ENCODE measurements at regions not wholly inside any gene's neighbourhood (a gene's known extent, or its start where the extent isn't known, plus 50 kb on each side); places are given as distances from the start of the nearest gene placed in this dataset.
"Not testable (repeated sequence)": the region's sequence is repeated elsewhere in the genome, so short reads cannot be mapped to it uniquely, and the experiment has no call there.

DNA sequence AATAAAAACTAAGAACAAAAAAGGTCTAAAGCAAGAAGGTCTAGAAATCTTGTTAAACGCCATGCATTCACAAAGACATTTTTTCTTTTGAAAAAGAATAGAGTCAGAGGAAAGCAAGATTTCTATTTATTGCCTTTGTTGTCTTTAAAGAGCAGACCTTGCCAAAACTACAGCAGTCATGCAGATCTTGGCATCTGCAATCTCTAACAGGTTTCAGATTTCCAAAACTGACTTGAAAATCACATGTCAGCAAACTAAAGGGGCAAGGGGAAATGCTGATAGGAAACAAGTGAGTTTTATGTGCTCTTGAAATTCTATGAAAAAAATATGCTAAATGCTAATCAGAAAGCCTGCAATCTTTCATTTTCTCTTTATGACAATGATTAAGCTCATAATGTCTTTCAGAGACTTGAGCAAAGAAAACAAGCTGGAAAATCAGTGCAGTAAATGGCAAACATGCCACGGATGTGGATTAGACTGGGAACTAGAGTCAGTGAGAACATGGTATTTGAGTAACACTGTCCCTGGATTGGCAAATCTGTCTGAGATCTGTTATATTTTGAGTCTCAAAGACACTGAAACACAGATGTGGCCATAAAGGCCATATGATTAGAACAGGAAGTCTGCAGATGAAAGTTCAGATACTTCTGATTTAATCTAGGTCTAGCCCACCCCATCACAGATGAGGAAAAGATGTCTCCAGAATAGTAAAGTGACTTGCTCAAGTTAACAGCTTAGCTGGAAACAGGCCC, 361.4 kb upstream of the RPS23 start:
- no peak for DNase-seq

DNA sequence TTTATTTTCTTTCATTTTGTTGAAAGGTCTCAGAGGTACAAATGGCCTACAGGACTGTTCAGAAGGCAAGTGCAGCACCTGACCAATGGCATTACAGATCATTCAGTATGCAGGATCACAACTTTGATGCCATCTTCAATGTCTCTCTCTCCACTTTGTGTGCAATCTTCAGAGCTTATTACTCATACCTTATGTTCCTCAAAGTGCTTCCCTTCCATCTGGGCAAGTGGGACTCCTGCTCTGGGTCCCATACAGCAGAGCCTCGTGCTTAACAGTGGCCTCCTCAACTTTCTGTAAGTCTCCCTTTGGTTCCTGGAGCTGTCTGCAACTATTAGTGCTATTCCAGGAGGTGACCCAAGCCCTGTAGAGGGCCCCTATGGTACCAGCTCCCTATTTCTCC, 358.4 kb upstream of the RPS23 start:
- no peak for DNase-seq

DNA sequence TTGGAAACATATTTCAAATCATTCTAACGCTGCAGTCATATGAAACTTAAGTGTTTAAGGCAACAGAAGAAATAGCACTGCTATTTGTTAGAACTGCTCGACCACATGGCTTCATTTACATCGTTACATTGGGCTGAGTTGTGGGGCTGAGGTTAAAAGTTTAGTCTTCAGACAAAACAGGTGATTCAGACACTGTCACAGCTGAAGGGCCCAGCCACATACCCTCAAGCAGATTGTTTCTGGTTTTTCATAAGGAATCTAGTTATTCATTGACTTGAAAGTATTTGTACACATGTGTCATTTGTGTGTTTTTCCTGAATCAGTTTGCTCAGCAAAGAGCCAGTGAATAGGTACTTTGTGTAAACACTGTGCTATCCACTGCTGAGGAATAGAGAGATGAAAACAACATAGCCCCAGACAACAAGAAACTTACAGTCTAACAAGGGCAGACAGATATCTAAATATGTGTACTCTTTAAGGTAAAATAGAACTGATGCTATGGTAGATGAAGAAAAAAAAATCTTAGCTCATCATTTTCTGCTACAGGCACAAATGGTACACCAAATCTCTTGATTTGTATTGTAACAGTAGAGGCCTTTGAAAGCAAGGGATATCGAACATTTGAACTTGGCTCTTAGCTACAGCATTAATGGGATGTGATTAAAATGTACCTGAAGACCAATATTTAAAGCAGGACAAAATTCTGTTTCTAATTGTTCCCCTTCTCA, 357.6 kb upstream of the RPS23 start:
- no peak for DNase-seq

DNA sequence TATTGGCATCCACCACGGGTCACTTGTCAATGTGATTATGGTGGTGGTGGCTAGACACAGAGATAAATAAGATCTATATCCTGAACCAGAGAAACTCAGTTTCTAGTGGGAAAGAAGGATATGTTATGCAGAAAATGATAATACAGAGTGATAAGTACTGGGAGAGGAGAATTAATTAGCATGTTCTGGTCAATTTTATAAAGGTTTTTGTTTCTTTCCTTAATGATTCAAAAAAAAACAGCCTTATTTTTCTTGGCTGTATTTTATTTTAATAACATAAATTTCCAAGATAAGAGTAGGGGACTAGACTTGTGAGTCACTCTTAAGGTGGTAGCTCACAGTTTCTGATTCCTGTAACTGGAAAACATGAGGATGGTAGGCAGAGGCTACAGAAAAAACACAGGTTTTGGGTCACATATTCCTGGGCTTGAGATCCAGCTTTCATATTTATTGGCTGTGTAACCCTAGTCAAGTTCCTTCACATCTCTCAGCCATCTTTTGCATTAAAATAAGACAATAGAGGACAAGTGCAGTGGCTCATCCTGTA, 350.3 kb upstream of the RPS23 start:
- DNase-seq: no peak

DNA sequence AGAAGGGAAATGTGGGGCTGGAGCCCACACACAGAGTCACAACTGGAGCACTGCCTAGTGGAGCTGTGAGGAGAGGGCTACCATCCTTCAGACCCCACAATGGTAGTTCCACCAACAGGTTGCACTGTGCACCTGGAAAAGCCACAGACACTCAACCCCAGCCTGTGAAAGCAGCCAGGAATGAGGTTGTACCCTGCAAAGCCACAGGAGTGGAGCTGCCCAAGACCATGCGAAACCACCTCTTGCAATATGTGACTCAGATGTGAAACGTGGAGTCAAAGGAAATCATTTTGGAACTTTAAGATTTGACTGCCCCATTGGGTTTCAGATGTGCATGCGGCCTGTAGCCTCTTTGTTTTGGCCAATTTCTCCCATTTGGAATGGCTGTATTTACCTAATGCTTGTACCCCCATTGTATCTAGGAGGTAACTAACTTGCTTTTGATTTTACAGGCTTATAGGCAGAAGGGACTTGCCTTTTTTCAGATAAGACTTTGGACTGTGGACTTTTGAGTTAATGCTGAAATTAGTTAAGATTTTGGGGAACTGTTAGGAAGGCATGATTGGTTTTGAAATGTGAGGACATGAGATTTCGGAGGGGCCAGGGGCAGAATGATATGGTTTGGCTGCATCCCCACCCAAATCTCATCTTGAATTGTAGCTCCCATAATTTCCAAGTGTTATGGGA, 348.9 kb upstream of the RPS23 start:
- not testable (repeated sequence) for DNase-seq

DNA sequence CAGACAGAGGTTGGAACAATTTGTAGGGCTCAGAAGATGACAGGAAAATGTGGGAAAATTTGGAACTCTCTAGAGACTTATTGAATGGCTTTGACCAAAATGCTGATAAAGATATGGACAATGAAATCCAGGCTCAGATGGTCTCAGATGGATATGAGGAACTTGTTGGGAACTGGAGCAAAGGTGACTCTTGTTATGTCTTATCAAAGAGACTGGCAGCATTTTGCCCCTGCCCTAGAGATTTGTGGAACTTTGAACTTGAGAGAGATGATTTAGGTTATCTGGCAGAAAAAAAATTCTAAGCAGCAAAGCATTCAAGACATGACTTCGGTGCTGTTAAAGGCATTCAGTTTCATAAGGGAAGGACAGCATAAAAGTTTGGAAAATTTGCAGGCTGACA, 347.9 kb upstream of the RPS23 start:
- not testable (repeated sequence) for DNase-seq

DNA sequence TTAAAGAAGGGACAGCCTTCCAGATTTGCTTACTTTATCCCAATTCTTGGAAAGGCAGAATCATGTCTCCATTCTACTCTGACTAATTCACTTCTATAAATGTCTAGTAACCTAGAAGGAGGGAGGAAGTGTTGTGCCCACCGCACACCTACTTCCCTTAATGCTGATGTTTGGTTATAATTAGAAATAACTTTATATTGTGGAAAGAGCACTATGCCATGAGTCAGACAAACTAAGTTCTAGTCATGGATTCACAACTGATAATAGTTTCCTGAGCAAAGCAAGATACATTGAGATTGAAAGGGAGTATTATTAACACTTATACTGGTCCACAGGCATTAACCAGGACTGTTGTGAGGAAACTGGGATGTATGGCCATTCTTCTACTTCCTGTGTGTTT, 345.9 kb upstream of the RPS23 start:
- no peak for DNase-seq

DNA sequence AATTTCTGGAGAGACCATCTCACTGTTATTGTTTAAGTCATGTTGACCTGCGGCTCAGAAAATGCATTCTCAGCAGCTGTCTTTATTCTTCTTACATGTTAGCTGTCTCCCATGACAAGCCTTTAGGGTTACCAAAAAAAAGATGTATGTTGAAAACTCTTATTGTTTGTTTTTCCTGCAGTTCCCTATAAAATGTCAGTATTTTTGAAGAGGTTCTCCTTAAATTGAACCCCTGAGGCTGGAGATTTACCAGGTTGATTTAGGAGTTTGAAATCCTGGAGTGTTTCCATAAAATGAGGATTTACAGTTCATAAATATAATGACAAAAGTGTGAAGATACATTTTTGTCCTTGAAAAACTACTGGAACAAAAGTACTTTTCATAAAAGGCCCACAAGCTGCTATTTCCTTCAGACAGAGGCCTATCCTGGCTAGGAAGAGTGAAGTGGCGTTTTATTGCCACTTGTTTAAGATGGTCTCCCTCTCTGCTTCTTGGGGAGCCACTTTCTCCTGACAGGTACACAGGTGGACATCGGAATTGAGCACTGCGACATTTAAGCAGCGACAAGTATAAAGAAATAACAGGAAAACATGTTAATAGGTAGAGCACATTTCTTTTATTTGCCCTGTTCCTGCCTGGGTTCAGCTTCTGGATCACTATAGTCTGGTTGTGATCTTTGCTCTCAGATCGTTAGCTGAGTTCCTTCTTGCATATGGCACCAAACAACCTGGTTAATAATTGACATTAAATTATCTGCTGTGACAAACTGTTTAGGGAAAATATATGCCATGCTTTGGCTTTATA, 344.8 kb upstream of the RPS23 start:
- DNase-seq: no peak

DNA sequence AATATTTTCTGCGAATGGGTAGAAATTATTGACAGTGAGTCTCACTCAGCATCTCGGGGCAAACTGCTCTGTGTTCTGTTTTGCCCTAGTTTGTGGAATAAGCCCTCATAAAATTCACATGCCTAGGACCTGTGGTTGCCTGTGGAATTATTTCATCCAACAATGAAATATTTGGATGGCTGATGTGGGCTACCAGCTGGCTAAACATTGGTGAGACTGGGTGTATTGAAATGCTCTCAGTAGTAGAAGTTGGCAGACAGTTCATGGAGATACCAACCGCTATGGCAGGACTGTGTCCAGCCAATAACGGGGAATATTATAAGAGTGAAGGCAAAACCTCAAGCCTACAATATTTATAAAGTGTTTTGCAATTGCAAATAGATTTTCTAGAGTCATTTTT, 344.1 kb upstream of the RPS23 start:
- DNase-seq: no peak

DNA sequence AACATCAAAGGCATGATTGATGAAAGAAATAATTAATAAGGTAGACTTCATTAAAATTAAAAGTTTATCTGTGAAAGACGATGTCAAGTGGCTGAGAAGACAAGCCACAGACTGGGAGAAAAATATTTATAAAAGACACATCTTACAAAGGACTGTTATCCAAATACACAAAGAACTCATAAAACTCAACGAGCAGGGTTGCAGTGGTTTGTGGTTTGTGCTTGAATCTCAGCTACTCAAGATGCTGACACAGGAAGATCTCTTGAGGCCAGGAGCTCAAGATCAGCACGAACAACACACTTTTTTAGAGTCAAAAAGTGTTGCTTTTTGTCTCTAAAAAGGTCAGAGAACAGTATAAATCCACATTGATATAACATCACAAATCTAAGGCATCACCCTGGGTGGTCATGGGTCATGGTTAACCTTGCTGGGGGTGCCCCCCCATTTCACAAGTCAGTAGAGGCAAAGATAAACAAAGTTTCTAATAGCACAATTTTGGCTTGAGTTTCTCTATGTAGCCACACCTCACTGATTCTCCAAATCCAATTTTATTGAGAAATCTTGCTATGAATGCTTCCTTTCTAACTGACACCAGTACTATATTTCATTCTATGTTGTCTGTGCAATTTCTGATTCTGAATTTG, 342.9 kb upstream of the RPS23 start:
- DNase-seq: no peak

DNA sequence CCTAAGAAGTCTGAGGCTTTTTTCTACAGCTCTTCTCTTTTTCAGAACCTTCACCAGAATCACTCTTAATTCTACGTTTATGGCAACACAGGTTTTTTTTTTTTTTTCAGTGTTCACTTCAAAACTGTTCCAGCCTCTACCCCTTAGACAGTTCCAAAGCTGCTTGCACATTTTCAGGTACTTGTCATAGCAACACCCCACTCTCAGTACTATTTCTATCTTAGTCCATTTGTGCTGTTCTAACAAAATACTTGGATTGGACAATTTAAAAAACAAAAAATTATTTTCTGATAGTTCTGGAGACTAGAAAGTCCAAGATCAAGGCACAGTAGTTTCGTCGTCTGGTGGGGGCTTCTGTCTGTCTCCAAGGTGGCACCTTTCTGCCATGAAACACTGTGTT, 340.9 kb upstream of the RPS23 start:
- no peak for DNase-seq

DNA sequence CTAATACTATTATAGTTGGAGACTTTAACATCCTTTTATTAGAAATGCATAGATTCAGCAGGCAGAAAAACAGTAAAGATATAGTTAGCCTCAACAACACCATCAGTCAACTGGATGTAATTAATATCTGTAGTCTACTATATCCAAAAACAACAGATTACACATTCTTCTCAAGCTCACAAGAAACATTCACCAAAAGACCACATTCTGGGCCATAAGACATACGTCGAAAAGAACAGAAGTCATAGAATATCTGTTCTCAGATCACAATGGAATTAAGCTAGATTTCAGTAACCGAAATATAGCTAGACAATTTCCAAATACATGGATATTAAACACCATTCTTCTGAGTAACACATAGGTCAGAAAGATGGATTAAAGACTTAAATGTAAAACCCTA, 336.6 kb upstream of the RPS23 start:
- no peak for DNase-seq

DNA sequence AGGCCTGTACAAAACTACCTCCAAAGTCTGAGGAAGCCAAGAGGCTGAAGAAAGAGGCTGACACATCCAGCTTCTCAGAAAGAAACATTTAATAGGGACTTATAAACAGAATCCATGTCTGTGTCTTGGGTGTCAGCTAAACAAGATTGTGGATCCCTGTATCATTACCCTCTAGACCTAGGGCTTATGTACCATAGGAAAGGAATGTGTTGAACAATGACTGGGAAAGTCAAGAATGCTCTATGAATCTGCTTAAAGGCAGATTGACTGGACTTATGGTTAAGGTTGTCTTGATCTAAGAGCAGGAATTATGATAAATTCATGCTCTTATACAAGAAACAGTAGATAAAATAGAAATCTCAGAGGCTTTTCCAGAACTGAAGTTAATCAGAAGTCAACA, 335.7 kb upstream of the RPS23 start:
- no peak for DNase-seq

DNA sequence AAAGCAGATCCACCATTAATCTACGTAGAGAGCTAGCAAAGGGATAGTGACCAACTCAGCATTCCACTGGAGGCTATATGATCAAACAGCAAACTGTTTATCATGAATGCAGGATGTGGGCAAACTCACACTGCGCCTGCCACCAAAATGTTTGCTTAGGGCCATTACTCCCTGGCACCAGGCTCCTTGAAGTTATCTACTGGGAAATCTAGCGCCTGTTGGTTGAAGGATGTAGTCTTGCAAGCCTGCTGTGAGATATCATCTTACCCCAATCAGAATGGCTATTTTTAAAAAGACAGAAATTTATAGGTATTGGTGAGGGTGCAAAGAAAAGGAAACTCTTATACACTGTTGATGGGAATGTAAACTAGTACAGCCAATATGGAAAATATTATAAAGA, 332.5 kb upstream of the RPS23 start:
- no peak for DNase-seq

DNA sequence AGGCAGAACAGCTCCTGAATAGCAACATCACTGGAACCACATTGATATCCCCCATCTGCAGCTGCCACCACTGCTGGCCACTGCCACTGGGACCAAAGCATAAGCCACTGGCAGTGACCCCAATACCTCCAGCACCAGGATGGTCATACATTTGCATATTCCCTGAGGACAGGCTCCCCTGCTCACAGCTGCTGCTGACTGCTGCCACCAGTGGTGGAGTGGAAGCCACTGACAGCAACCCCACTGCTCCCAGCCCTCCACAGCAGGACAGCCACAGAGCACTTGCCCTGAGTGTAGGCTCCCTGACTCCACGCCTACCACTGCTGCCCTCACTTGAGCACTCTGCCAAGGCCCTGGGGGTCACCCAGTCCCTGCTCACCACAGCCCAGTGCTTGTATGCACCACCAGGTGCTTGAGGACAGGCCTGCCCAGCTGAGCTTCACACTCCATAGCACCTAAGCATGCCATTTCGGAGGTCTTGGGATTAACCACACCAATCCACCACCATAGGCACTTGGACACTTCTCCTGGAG, 327.4 kb upstream of the RPS23 start:
- no peak for DNase-seq

DNA sequence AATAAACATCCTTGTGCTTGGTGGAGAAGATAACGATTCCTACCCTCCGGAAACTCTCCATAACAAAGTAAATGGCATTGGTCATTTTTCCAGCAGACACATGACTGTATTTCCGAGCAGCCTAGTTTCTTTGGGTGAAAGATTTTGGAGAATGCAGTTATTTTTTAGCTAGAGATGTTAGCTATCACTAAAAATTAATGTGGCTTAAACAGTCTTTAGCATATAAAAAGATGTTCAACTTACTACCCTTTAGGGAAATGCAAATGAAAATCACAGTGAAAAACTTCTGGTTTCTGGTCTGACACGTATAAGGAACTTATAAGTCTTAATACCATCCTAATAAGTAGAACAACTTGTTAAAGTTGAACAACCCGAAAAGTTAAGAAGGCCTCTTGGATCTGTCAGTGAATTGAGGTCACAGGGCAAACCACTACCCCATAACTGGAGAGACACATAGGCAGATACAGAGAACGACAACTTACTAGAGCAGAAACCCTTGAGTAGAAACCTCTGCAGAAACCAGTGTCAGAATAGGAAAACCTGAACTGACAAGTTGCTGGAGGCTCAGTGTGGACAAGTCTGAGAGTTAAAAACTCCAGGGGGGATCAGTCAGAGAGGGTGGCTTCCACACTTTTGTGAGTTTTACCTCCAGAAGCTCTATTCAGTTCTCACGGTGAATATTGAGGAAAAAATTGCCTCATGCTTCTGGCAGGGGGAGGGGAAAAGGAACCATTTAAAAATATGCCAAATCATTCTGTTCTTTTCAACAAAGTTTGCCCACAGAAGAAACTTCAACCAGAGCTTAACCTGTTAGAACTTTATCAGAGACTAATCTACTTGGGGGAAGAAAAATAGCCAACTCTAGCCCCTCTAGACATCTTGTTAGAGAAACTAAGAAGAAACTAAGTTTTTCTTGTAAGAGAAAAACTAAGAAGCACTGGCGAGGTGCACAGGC, 325.2 kb upstream of the RPS23 start:
- no peak for DNase-seq

DNA sequence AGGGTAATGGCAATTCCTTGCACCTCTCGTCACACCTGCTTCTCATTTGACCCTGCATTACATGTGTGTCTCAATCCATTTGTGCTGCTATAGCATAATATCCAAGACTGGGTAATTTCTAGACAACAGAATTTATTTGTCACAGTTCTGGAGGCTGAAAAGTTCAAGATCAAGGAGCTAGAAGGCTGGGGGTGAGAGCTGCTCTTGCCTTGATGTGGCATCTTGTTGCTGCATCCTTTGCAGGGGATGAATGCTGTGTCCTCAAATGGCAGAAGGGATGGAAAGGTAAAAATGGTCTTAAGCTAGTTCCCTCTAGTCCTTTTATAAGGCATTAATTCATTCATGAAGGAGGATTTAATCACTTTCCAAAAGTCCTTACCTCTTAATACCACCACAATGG, 323.7 kb upstream of the RPS23 start:
- no peak for DNase-seq

DNA sequence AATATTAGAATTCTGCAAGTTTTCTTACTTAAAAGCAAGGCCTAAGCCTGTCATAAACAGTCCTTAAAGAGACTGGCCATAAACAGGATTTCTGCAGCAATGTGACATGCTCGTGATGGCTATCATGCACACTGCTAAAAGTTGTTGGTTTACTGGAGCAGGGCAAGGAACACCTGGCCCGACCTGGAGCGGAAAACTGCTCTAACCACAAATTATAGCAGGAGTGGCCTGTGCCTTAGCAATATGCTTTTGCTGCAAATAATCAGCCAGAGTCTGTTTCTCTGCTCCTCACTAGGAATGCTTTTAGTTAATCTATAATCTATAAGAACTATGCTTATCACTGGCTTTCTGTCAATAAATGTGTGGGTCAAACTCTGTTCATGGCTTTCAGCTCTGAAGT, 322.9 kb upstream of the RPS23 start:
- DNase-seq: no peak

DNA sequence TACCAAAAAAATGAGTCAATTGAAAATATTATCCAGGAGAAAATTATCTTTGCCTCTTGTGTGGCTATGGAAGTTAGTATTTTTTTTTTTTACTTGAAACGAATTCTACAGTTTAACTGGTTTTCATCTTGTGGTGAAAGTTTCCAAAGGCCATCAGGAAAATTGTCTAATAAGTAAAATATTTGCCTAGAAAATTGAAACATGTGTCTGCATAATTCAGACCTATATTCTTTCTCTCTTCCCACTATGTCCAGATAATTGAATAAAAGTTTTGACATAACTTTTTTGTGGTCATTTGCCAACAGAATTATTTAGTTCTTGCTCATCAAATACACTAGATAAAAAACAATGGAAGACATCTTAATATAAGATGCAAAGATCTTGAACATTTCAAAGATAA, 321.5 kb upstream of the RPS23 start:
- no peak for DNase-seq

DNA sequence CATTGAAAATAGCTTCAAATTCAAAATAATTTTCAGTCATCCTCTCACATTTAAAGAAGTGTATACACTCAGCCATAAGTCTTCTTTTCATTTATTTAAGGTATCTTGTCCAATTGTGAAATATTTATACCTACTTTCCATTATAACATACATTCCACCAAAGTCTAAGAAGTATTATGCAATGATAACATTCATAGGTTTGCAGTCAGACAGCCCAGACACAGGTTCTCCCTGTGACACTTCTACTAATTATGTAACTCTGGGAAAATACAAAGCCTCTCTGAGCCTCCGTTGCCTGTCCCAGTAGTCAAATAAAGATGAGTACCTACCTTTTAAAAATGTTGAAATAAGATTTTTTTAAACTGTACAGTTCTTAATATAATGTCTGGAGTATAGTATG, 320.9 kb upstream of the RPS23 start:
- no peak for DNase-seq

DNA sequence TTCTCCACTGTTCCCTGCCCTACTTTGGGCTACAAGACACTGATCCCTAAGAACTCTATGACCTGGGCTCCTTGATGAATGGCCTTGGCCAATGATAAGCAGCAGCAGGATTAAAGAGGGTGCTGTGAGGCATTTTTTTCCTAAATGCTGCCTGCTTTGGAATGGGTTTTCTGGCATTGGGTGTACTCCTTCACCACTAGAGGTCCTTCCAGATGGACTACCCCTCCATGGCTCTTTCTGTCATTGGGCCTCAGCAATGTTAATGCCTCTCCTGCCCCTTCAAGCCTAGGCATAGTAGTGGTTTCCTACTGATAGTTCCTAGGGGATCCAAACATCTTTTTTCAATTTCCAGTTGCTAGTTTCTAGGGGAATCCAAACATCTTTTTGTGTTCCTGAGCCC, 319.3 kb upstream of the RPS23 start:
- DNase-seq: no peak

All from CD4-positive, alpha-beta T cell treated with Interleukin-12 subunit alpha and Interleukin-12 subunit beta, for 1 hour (primary cell).